ENCODE measurements at regions not wholly inside any gene's neighbourhood (a gene's known extent, or its start where the extent isn't known, plus 50 kb on each side); places are given as distances from the start of the nearest gene placed in this dataset.
"Not testable (repeated sequence)": the region's sequence is repeated elsewhere in the genome, so short reads cannot be mapped to it uniquely, and the experiment has no call there.

DNA sequence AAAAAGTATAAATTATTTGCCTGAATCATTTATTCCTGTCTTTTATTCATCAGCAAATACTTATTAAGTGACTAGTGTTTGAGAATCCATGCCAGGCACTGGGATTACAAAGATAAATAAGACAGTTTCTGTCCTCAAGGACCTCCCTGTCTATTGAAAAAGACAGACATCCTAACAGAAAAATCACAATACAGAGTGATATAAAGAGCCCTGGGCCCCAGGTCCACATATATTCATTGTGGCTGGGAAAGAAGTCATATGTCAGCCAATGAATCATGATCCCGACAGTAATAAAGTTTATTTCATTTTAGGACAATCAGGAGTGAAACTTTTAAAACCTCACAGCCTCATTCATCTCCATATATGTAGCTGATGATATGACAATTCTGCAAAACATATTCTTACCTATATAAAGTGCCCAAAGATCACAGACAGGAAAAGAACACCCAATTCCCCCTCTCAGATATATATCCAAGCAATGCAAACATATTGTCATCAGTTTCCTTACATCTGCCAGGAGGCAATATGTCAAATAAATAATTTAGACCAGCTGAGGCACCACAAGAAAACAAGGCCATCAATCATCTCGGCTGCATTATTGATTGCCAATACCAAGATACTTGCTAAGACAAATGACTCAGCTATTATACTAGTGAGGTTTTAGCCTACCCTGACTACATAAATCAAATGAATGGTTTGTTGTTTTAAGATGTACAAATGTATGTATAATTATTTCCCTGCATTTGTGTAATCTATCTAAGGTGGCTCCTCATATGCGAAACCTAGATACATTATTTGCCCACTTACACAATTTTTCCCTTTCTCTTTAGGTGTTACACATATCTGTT is 590.9 kb upstream of the API5 start:
- intact Hi-C loops (cut with DNase I) = no loop called here
- no peak for DNase-seq

DNA sequence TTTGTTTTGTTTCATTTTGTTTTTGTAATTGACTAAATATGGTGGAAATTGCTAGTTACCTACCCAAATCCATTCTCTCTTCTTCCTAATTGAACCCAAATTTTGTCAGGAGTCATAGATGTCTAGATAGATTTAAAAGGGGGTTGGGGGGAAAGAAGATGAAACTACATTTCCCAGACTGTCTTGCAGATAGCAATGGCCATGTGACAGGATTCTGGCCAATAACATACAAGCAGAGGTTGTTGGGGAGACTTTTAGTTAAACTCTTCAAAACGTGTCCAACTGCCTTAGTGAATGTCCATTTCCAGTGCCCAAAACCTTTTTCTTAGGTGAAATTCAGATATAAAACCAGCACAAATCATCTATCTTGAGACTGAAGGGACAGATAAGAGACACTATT is 583.9 kb upstream of the API5 start:
- no peak for DNase-seq
- intact Hi-C loops (cut with DNase I) = no loop called here

DNA sequence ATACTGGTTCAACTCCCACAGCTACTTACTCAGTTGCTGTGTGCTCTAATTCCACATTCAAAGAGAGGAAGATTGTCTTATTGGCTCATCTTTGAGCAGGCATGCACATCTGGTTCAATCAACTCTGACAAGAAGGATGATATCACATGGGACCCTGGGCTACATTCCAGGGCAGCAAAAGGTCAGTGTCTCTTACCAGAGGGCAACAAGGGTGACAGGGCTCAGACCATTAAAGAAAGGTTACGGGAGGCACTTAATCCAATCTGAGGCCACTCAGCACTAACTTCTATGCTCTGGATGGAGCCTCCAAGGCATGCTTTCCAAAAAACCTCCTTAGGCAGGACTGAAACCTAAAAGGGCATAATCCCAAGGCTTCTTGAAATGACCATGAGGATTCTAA is 549.4 kb upstream of the API5 start:
- no peak for DNase-seq
- intact Hi-C loops (cut with DNase I) = no loop called here

DNA sequence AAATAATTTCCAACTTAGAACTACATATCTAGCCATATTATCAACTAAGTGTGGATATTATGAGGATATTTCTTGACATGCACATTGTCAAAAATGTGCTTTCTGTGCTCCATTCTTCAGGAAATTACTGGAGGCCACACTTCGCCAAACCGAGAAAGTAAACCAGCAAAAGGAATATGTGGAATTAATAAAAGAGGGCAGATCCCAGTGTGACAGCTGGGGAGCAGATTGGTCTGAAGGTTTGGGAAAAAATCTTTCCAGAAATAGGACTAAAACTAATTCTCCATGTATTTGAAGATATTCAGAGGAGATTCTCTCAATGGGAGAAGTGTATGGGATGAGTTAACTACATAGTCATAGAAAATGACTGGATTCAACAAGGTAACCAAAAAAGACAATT is 546.9 kb upstream of the API5 start:
- no peak for DNase-seq
- intact Hi-C loops (cut with DNase I) = no loop called here

DNA sequence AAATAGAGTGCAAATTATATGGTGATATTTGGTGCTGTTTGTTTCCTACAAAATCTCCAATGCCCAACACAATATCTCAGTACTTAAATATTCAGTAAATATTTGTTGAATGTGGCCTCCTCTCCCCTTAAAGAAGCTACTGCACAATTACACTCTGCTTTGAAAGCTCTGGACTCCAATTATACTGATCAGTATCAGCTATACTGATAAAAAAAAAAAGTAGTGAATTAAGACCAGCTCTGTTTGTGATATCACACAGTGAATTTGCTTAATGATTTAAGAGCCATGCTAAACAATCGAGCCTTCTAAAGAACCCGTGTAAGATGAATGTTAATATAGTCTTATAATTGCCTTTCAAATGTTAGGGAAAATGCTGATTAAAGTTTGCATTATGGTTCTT is 543.2 kb upstream of the API5 start:
- intact Hi-C loops (cut with DNase I) = no loop called here
- DNase-seq = no peak

DNA sequence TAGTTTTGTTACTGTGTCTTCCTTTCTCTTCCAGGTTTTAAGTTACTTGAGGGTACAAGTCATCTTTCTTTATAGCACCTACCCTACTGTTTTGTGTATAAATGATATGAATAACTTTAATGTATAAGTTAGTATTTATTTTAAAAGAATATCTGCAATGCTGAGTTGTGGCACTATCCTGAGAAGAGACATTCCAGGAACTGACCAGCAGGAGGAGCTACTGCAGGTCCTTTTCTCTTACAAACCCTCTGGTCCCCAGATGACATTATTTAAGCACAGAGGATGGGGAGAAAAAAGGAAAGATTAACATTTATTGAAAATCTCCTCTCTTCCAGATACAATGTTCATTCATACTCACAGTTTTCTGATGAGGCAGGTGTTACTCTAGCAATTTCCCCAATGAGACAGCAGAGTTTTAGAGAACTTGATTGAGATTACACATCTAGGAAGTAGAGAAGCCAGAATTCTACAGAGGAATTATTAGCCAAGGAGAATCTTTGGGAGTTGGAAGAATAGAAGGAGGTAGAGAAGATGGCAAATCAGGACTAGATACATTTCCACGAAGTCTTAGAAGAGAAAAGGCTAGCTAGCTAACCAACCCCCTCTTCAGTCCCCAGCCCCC is 541.2 kb upstream of the API5 start:
- peak in 33 of 42 donors; percentile 8 to 78 (median 45) for DNase-seq
- intact Hi-C loops (cut with DNase I) = no loop called here

DNA sequence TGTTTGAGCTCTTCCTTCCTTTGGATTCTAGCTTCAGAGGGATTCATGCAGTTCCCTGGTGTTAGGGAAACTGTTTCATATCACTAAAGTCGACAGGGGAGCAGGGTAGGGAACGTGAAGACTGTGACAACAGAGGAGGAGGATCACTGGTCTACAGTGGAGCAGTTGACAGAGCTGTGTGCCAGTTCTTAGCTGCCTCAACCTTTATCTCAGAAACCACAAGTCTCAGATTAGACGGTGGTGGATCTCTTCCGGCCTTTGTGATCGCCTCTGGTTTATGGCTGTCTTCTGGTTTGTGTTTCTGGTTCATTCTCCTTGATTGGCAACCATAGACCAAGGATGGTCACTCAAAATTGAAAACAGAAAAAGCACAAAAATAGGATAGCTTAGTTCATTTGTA is 538.9 kb upstream of the API5 start:
- intact Hi-C loops (cut with DNase I) = no loop called here

DNA sequence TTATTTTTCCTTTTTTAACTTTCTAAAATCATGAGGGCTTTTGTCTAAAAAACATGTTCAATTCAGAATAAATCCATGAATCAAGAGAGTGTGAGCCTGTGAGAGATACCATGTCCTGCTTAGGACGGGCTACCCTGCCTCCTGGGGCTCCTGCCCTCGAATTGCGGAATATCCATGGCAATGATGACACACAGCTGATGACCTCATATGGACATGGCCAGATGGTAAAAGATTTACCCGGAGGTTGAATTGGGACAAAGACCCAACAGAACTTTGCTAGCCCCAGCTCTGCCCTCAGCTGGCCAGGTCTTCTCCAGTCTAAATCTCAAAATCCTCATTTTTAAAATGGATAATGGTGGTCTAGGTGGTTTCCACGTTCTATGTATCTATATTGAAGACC is 538.1 kb upstream of the API5 start:
- intact Hi-C loops (cut with DNase I) = no loop called here
- no peak for DNase-seq

More for the DNA sequence above, 538.9 kb upstream of the API5 start:
- DNase-seq = no peak

DNA sequence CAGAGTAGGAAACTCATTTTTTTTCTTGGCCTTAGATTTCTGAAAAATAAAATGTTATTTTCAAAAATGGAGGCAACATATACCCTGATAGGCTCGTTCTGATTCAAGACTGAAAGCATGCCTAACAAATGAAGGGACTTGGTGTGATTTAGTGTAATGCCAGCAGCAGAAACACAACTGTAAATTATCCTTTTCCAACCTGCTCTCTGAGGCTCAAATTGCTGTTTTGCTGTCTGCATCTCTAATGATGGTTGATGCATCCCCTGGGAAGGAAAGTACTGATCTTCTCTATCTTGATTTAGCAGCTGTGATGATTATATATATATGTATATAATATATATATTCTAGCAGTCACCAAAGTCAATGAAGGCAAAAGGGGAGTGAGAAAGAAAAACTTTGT is 537.2 kb upstream of the API5 start:
- no peak for DNase-seq
- intact Hi-C loops (cut with DNase I) = no loop called here

DNA sequence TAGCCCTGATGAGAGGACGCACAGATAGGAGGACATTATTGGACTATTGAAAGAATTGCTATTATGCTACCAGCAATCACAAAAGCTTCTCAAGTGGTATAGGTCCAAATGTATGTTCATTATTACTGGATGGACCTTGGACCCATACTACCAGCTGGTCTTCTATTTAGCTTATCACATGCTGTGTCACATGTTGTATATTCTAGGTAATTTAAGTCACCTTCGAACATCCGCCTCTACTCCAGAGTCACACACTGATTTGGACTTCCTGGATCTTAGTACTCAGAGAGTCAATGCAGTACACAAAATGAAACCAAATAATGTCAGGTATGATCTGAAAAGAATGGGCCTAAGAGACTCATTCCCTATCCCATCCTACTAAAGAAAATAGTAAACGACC is 534.0 kb upstream of the API5 start:
- DNase-seq = no peak
- intact Hi-C loops (cut with DNase I) = no loop called here

DNA sequence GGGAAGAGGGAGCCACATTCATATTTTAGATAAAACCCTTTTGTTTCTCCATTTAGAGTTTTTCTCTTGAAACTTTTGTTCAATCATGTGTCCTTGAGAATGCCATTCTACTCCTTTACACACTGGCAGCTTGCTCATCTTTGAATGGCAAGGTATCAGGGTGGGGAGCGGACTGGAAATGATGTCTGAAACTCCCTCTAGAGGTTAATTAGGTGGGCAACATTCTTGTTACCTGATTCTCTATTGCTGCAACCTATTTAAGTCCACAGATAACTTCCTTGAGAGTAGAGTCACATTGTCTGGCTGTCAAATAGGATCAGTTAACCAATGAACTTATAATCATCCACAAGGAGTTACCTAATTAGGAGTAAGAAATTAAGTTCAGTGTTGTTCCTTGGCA is 533.6 kb upstream of the API5 start:
- intact Hi-C loops (cut with DNase I) = no loop called here
- DNase-seq = no peak

DNA sequence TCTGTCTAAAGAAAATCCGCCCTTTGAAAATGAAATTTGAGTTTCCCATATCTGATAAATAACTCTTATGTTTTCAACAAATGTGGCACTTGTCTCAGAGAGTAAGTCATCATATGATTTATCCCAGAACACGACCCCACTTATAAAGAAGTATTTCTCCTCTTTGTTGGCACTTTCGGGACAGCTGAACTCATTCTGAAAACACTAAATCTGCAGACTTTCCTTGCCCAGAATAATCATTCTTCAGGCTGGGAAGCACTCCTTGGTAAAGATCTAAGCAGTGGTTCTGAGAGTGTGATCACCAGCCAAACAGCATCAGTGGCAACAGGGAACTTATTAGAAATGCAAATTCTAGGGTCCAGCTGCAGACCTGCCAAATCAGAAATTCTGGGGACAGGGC is 532.2 kb upstream of the API5 start:
- intact Hi-C loops (cut with DNase I) = no loop called here
- DNase-seq = peak in 7 of 42 donors; percentile 5 to 38 (median 10)

DNA sequence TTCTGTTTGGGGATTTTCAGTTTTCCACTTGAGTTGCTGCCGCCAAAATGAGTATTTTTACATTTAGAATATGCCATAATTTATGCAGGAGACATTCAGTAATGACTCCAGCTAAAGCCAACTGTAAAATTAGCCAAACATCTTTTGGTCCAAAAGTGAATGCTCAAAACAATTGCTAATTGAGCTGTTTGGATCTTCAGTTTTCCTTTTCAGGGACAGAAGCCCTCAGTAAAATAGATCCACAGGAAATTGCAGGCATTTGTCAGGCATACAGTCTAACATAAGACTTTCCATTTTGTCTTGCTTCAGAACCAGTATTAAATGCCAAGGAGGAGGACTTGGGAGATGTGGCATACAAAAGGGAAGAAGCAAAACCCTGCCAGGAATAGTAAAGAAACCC is 524.8 kb upstream of the API5 start:
- DNase-seq = no peak
- intact Hi-C loops (cut with DNase I) = no loop called here

DNA sequence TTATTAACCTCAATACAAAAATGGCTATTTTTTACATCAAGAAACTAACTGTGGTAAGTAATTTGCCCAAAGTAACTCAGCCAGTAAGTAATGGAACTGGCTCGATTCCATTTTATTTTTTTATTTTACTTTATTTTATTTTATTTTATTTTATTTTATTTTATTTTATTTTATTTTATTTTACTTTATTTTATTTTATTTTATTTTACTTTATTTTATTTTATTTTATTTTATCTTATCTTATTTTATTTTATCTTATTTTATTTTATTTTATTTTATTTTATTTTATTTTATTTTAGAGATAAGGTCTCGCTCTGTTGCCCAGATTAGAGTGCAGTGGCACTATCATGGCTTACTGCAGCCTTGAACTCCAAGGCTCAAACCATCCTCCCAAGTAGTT is 516.3 kb upstream of the API5 start:
- DNase-seq; intact Hi-C loops (cut with DNase I): not testable (repeated sequence)

DNA sequence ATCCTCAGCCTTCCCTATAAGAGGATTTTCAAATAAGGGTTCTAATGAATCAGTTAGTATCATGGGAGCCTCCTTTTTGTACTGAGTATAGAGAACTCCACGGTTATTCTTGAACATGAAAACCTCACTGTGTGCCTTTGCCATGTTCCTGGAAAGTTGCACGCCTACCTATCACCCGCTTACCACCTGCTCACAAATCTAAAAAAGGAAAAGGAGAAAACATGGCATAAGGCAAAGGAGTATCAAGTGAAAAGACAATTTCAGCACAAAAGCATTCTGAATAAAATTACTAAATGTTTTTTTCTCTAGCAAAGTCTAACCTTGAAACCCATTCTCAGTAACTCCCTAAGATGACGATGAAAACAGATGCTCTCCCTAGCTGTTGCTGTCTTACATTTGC is 511.8 kb upstream of the API5 start:
- intact Hi-C loops (cut with DNase I) = no loop called here
- DNase-seq = peak in 18 of 42 donors; percentile 3 to 72 (median 26)

DNA sequence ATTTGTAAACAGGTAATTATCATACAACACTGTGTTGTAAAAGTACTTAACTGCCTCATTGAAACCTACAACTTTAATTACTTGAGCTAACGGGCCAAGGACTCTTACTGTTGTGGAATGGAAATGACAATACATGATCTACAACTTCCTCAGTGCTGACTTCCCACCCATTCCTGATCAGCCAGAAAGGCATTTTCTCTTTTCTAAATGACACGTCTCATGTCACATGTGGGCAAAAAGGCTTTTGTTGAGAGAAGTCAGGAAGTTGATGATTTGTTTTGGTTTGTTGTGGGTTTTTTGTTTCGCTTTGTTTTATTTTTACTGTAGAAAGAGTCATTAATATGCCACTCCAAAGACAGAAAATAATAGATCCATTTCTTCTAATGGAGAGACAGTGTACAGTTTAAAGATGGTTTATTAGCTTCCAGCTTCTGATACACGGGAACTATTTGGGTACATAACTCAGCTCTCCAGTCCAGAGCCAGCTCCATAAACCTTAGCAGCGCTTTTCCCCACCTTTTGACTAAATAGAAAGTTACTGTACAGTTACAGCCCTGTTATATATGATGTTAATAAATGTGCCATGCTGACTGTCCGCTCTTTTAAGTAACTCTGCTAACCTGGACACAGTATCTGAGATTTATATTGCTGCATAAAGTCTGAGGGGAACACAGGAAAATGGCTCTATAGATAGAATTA is 509.4 kb upstream of the API5 start:
- intact Hi-C loops (cut with DNase I) = no loop called here
- DNase-seq = no peak

DNA sequence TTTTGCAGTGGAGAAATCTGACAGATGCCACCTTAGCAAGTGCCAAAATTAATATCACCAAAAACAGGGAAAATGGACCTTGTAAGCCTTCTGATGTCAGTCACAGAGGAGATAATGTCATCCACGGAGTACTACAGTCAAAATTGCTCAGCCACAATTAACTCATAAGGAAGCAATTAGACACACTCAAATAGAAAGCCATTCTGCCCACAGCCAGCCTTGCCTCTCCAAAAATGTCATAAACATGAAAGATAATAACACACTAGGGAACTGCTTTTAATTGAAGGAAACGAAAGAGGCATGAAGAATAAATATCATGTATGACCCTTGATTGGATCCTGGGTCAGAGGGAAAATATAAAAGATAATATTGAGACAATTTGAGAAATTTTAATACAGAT is 505.6 kb upstream of the API5 start:
- DNase-seq = peak in 1 of 42 donors; percentile 10
- intact Hi-C loops (cut with DNase I) = no loop called here

DNA sequence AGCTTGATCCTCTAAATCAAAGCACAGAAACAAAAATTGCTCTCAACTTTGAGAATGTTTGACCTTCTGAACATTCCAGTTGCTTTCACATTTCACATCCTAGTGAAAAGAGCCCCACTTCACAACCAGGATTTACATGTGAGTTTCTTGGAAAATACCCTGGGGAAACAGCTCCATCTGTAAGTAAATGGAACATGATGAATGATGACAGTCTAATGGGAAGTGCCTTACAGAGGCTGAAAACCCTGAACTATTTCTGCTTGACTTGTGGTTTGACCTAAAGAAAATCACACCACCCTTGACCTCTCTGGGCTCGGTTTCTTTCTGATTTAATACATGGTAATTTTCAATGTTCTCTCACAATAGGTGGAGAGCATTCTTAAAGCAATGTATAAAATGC is 499.4 kb upstream of the API5 start:
- intact Hi-C loops (cut with DNase I) = no loop called here
- DNase-seq = no peak

DNA sequence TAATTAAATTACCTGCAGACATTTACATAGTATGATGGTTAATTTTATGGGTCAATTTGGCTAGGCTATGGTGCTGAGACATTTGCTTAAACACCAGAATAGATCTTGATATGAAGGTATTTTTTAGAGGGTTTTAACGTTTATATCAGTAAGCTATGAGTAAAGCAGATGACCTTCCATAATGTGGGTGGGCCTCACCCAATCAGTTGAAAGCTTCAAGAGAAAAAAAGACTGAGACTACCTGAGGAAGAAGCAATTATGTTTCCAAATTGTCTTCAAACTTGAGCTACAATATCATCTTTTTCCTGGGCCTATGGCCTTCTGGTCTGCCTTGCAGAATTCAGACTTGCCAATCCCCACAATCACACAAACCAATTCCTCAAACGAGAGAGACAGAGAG is 498.8 kb upstream of the API5 start:
- no peak for DNase-seq
- intact Hi-C loops (cut with DNase I) = no loop called here

DNA sequence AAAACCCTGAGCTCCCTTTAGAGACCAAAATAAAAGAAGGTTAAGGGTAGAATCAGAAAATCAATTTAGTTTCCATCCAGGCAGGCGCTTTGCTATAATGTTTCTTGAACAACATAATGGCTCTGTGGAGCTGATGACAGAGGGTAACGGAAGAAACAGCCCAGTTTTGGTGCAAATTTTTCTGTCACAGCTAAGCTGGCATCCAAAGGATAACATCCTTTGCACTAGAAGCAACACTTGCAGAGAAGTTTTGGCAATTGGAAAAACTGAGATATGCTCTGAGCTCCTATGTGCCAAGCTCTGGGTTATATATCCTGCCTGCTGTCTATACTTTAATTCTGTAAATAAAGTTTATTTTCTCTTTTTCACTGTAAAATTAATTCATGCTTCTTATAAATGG is 495.3 kb upstream of the API5 start:
- intact Hi-C loops (cut with DNase I) = no loop called here
- no peak for DNase-seq
